Colonic mucosa (tissue), 4 donors: ENCODE measurements at regions not wholly inside any gene's neighbourhood (a gene's known extent, or its start where the extent isn't known, plus 50 kb on each side); places are given as distances from the start of the nearest gene placed in this dataset.

Experiments used
- DNase-seq: peaks from one replicate; pipeline ENCODE4 v3.0.0-alpha.2; 2020
- H3K27ac ChIP-seq: fragments of 200-600 bp; one replicate; pipeline ENCODE4 v1.8.0; 2021
- H3K27me3 ChIP-seq: fragments of 200-600 bp; one replicate; pipeline ENCODE4 v1.8.0; 2021
- H3K36me3 ChIP-seq: fragments of 200-600 bp; one replicate; pipeline ENCODE4 v1.8.0; 2021
- H3K4me1 ChIP-seq: fragments of 200-600 bp; one replicate; pipeline ENCODE4 v1.8.0; 2021; ENCODE audit warnings: mild to moderate bottlenecking
- H3K4me3 ChIP-seq: fragments of 200-600 bp; one replicate; pipeline ENCODE4 v1.8.0; 2021
- H3K9ac ChIP-seq, 2 donors: one replicate each; pipeline ENCODE4 v1.7.0; 2013; ENCODE audit warnings: control low read depth in 2 of 2, low read depth in 2 of 2, low read length in 2 of 2
- H3K9me3 ChIP-seq: fragments of 200-600 bp; one replicate; pipeline ENCODE4 v1.8.0; 2021
- CTCF ChIP-seq: fragments of 200-600 bp; IDR thresholded peaks from one replicate; pipeline ENCODE4 v1.8.0; 2022; ENCODE audit warnings: antibody characterized with exemption, mild to moderate bottlenecking
- intact Hi-C: fragments of 100-400 bp; cut with DNase I; formaldehyde crosslinking; loops from one replicate; pipeline ENCODE4 v1.14.1; 2022
- donor health status: healthy.
- donor health status: DM: no; HTN: no; CAD: no.
- donor health status: DM: no; HTN: no; CAD: no.

DNA sequence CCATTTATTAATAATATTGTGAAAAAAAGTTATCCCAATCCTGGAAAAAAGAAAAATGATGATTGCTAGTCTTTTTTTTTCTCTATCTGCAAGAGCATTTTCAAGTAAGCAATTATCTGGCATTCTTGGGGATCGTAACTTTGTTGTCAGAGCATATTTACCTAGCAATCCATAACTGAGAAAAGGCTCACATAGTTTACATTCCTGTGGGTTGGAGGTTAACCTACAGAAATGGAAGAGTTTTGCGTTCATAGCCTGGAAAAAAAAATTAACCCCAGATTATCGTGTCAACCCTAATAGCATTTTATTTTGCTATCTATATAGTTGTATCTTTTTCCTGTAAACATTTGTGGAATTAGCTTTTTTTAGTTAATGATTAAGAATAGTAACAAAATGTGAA is 292.3 kb downstream of the DAD1 start:
- H3K9ac ChIP-seq, result no peak overlapping the region
- no peaks in the 10 kb centered on the region for H3K36me3 ChIP-seq
- DNase-seq, result no peak
- no peak for TF ChIP-seq CTCF
- H3K4me3 ChIP-seq, result no peak overlapping the region
- no peaks in the 10 kb centered on the region for H3K27me3 ChIP-seq
- intact Hi-C loops, result no loop called here
- H3K9me3 ChIP-seq, result no peaks in the 10 kb centered on the region
- no peaks in the 10 kb centered on the region for H3K4me1 ChIP-seq
- no peak overlapping the region for H3K27ac ChIP-seq

DNA sequence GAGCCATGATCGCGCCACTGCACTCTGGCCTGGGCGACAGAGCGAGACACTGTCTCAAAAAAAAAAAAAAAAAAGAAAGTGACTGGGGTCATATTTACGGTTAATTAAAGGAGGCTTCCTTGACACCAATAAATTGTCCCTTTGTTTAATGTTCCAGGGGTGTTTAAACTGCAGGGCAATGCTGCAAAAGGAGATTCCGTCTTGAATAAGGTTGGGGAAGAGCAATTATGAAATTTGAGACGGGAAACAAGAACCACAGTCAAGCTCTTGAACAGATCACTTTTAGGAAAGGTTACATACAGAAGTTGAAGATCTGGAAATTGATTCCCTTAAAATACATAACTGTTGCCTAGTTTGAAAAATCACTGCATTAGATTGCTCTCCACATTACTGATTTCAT is 292.9 kb downstream of the DAD1 start:
- Histone ChIP-seq H3K9me3 (no peaks in the 10 kb centered on the region), H3K27ac (no peak overlapping the region), H3K4me3 (no peak overlapping the region), H3K4me1 (no peaks in the 10 kb centered on the region), H3K36me3 (no peaks in the 10 kb centered on the region), H3K9ac (no peak overlapping the region), H3K27me3 (no peaks in the 10 kb centered on the region)
- intact Hi-C loops, result no loop called here
- DNase-seq, result no peak
- TF ChIP-seq CTCF, result no peak

DNA sequence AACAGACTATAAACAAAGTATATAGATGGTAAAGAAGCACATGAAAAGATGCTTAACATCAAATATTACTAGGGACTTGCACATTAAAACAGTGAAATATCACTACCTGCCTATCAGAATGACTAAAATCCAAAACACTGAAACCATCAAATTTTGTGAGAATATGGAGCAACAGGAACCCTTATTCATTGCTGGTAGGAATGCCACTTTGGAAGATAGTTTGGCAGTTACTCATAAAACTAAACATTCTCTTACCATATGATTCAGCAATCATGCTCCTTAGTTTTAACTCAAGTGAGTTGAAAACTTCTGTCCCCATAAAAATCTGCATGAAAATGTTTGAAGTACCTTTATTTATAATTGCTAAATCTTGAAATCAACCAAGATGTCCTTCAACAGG is 297.6 kb downstream of the DAD1 start:
- H3K4me1 ChIP-seq, result no peaks in the 10 kb centered on the region
- no peaks in the 10 kb centered on the region for H3K36me3 ChIP-seq
- intact Hi-C loops, result no loop called here
- H3K9me3 ChIP-seq, result no peaks in the 10 kb centered on the region
- DNase-seq, result no peak
- TF ChIP-seq CTCF, result no peak
- no peak overlapping the region for H3K4me3 ChIP-seq
- H3K9ac ChIP-seq, result no peak overlapping the region
- H3K27me3 ChIP-seq, result no peaks in the 10 kb centered on the region
- no peak overlapping the region for H3K27ac ChIP-seq

DNA sequence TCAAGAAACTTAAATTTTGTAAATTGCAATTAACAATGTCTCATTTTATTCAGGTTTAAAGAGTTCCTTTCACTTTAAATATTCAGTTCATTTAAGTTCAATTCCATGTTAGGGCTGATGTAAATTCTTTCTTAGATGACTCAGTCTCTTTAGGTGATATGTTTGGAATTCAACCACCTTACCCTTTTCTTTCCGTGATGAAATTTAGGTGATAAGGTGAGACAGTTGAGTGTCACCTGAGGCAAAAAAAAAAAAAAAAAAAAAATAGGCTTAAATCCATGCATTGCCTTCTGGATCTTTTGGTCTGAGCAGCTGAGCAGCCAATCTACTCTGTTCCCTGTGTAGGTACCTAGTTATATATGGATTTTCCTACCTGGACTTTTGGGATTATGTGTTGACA is 299.5 kb downstream of the DAD1 start:
- Histone ChIP-seq H3K4me1 (no peaks in the 10 kb centered on the region), H3K27me3 (no peaks in the 10 kb centered on the region), H3K9me3 (no peaks in the 10 kb centered on the region), H3K4me3 (no peak overlapping the region), H3K27ac (no peak overlapping the region), H3K36me3 (no peaks in the 10 kb centered on the region), H3K9ac (no peak overlapping the region)
- DNase-seq, result no peak
- no peak for TF ChIP-seq CTCF
- intact Hi-C loops, result no loop called here

DNA sequence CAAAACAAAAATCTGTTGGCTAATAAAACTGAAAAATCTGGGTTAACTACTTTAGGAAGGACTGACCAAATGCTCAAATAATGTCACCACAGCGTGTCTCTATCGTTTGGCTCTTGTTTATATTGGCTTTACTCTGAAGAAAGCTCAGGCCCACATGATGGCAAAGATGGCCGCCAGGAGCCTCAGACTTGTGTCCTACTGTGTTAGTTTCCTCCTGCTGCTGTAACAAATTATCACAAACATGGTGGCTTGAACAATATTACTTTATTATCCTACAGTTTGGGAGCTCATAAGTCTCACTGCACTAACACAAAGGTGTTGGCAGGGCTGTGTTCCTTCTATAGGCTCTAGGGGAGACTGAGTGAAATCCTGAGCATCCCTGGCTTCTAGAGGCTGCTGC is 303.0 kb downstream of the DAD1 start:
- no peak for DNase-seq
- intact Hi-C loops, result no loop called here
- H3K36me3 ChIP-seq, result no peaks in the 10 kb centered on the region
- H3K9ac ChIP-seq, result no peak overlapping the region
- H3K4me3 ChIP-seq, result no peak overlapping the region
- no peaks in the 10 kb centered on the region for H3K9me3 ChIP-seq
- H3K27ac ChIP-seq, result no peak overlapping the region
- no peak for TF ChIP-seq CTCF
- no peaks in the 10 kb centered on the region for H3K4me1 ChIP-seq
- H3K27me3 ChIP-seq, result no peaks in the 10 kb centered on the region

DNA sequence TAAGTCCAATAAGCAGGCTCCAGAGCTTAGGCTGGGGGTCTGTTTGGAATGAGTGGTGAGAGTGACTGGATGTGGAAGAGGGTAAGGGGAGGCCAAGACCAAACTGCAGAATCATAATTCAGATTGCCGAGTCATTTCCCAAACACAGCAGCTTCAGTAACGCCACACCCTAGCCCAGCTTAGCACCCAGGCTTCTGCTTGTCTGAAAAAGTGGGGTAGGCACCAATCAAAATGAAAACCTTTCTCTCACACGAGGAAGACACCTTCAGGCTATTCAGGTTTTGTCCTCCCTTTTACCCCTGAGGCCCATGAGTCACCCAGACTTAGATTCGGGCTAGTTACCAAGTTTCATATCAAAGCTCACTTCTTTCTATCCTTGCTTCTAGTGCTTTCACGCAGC is 306.1 kb downstream of the DAD1 start:
- no peaks in the 10 kb centered on the region for H3K9me3 ChIP-seq

More for the DNA sequence above, 306.1 kb downstream of the DAD1 start:
- no peak overlapping the region for H3K9ac ChIP-seq
- intact Hi-C loops, result no loop called here
- no peak overlapping the region for H3K27ac ChIP-seq
- no peaks in the 10 kb centered on the region for H3K27me3 ChIP-seq
- no peak for DNase-seq
- no peaks in the 10 kb centered on the region for H3K36me3 ChIP-seq
- no peaks in the 10 kb centered on the region for H3K4me1 ChIP-seq
- no peak overlapping the region for H3K4me3 ChIP-seq
- TF ChIP-seq CTCF, result no peak
